ENCODE measurements at regions not wholly inside any gene's neighbourhood (a gene's known extent, or its start where the extent isn't known, plus 50 kb on each side); places are given as distances from the start of the nearest gene placed in this dataset.

- Histone ChIP-seq H3K4me1 (ENCODE audit: control insufficient read depth, low read length) (no peaks in the 10 kb centered on the region), H3K36me3 (ENCODE audit: control insufficient read depth, low read length) (no peaks in the 10 kb centered on the region), H3K4me2 (ENCODE audit: low read length) (no peak overlapping the region), H3K27ac (ENCODE audit: low read depth, low read length) (no peak overlapping the region), H4K20me1 (ENCODE audit: control insufficient read depth, insufficient read depth, low read depth, low read length) (no peaks in the 10 kb centered on the region), H3K4me3 (ENCODE audit: low read length) (no peak overlapping the region), H3K27me3 (ENCODE audit: control insufficient read depth, low read length) (no peaks in the 10 kb centered on the region), H3F3A (ENCODE audit: control insufficient read depth, insufficient read depth) (no peaks in the 10 kb centered on the region), H3K9me2 (replicated peaks; ENCODE audit: control insufficient read depth, low read length) (no peaks in the 10 kb centered on the region), H3K9me3 (ENCODE audit: control insufficient read depth, insufficient read depth, low read length) (no peaks in the 10 kb centered on the region), H3K79me2 (ENCODE audit: control insufficient read depth, low read length) (no peaks in the 10 kb centered on the region)
- TF ChIP-seq CTCF (IDR thresholded peaks at IDR 0.05; ENCODE audit: low read depth, low read length, poor library complexity, severe bottlenecking) (no peak), EZH2phosphoT487 (IDR thresholded peaks at IDR 0.05; ENCODE audit: borderline replicate concordance, low read length) (no peak)
Observed at GRCh38 chr13:89883893-89884448, 1463.5 kb upstream of the MIR17HG start.

- Histone ChIP-seq H3K79me2 (ENCODE audit: control insufficient read depth, low read length) (no peaks in the 10 kb centered on the region), H3K9me2 (replicated peaks; ENCODE audit: control insufficient read depth, low read length) (no peaks in the 10 kb centered on the region), H3F3A (ENCODE audit: control insufficient read depth, insufficient read depth) (no peaks in the 10 kb centered on the region), H4K20me1 (ENCODE audit: control insufficient read depth, insufficient read depth, low read depth, low read length) (no peaks in the 10 kb centered on the region), H3K4me3 (ENCODE audit: low read length) (no peak overlapping the region), H3K36me3 (ENCODE audit: control insufficient read depth, low read length) (no peaks in the 10 kb centered on the region), H3K27me3 (ENCODE audit: control insufficient read depth, low read length) (no peaks in the 10 kb centered on the region), H3K27ac (ENCODE audit: low read depth, low read length) (no peak overlapping the region), H3K4me1 (ENCODE audit: control insufficient read depth, low read length) (no peaks in the 10 kb centered on the region), H3K9me3 (ENCODE audit: control insufficient read depth, insufficient read depth, low read length) (no peaks in the 10 kb centered on the region), H3K4me2 (ENCODE audit: low read length) (no peak overlapping the region)
- TF ChIP-seq EZH2phosphoT487 (IDR thresholded peaks at IDR 0.05; ENCODE audit: borderline replicate concordance, low read length): no peak
- no peak for TF ChIP-seq CTCF (IDR thresholded peaks at IDR 0.05; ENCODE audit: low read depth, low read length, poor library complexity, severe bottlenecking)
Observed at GRCh38 chr13:89890806-89891205, 1456.7 kb upstream of the MIR17HG start.

GRCh38 chr13:89891416-89891815 is 1456.1 kb upstream of the MIR17HG start:
- H3K4me2 ChIP-seq (ENCODE audit: low read length): no peak overlapping the region
- no peak overlapping the region for H3K4me3 ChIP-seq (ENCODE audit: low read length)
- H3K36me3 ChIP-seq (ENCODE audit: control insufficient read depth, low read length): no peaks in the 10 kb centered on the region
- no peaks in the 10 kb centered on the region for H3K9me2 ChIP-seq (replicated peaks; ENCODE audit: control insufficient read depth, low read length)
- no peaks in the 10 kb centered on the region for H4K20me1 ChIP-seq (ENCODE audit: control insufficient read depth, insufficient read depth, low read depth, low read length)
- no peaks in the 10 kb centered on the region for H3K27me3 ChIP-seq (ENCODE audit: control insufficient read depth, low read length)
- no peak for TF ChIP-seq EZH2phosphoT487 (IDR thresholded peaks at IDR 0.05; ENCODE audit: borderline replicate concordance, low read length)
- TF ChIP-seq CTCF (IDR thresholded peaks at IDR 0.05; ENCODE audit: low read depth, low read length, poor library complexity, severe bottlenecking): no peak
- H3K27ac ChIP-seq (ENCODE audit: low read depth, low read length): no peak overlapping the region
- H3K79me2 ChIP-seq (ENCODE audit: control insufficient read depth, low read length): no peaks in the 10 kb centered on the region
- H3K4me1 ChIP-seq (ENCODE audit: control insufficient read depth, low read length): no peaks in the 10 kb centered on the region
- H3F3A ChIP-seq (ENCODE audit: control insufficient read depth, insufficient read depth): no peaks in the 10 kb centered on the region
- no peaks in the 10 kb centered on the region for H3K9me3 ChIP-seq (ENCODE audit: control insufficient read depth, insufficient read depth, low read length)
